GM12873 (cell line): ENCODE measurements at regions not wholly inside any gene's neighbourhood (a gene's known extent, or its start where the extent isn't known, plus 50 kb on each side); places are given as distances from the start of the nearest gene placed in this dataset.

Experiments used
- TF ChIP-seq, protein P1 (sequence below): IDR thresholded peaks from 2 replicates; pipeline ENCODE4 v1.5.1; 2012; ENCODE audit warnings: low read depth, mild to moderate bottlenecking, moderate library complexity, low read length, control low read depth; ENCODE audit not compliant: insufficient read depth; ENCODE audit errors: missing control alignments

GRCh38 chr4:163857903-163858302, 363.4 kb downstream of the TMA16 start:
- TF ChIP-seq, protein P1, sequence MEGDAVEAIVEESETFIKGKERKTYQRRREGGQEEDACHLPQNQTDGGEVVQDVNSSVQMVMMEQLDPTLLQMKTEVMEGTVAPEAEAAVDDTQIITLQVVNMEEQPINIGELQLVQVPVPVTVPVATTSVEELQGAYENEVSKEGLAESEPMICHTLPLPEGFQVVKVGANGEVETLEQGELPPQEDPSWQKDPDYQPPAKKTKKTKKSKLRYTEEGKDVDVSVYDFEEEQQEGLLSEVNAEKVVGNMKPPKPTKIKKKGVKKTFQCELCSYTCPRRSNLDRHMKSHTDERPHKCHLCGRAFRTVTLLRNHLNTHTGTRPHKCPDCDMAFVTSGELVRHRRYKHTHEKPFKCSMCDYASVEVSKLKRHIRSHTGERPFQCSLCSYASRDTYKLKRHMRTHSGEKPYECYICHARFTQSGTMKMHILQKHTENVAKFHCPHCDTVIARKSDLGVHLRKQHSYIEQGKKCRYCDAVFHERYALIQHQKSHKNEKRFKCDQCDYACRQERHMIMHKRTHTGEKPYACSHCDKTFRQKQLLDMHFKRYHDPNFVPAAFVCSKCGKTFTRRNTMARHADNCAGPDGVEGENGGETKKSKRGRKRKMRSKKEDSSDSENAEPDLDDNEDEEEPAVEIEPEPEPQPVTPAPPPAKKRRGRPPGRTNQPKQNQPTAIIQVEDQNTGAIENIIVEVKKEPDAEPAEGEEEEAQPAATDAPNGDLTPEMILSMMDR: no peak

GRCh38 chr4:163858515-163858914, 364.0 kb downstream of the TMA16 start:
- TF ChIP-seq, protein P1: no peak

- TF ChIP-seq, protein P1: no peak
Observed at GRCh38 chr4:163863082-163863481, 368.6 kb downstream of the TMA16 start.

- TF ChIP-seq, protein P1: no peak
Observed at GRCh38 chr4:163865010-163865409, 370.5 kb downstream of the TMA16 start.

DNA sequence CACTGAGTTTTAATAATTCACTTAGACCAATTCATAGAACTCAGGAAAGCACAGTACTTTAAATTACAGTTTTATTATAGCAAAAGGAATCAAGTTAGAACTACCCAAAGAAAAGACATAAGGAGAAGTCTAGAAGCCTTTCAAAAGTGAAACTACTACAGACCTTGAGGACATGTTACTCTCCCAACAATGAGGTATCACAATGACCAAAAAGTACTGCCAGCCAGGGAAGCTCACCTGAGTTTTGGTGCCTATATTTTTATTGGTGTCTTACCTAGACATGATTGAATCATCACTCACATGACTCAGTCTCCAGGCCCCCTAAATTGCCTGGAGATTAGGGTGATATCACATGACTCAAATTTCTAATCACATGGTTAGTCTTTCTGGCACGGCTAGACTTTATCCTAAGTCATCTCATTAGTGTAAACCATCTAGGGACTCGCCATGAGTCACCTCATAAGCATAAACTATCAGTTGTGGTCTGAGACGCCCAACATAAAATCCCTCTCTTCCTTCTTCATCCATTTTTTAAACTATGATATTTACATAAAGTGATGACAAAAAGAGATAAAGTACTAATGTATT, 372.3 kb downstream of the TMA16 start:
- TF ChIP-seq, protein P1: no peak

GRCh38 chr4:163868445-163868844, 374.0 kb downstream of the TMA16 start:
- TF ChIP-seq, protein P1: no peak

- TF ChIP-seq, protein P1: no peak
Observed at GRCh38 chr4:163871078-163871477, 376.6 kb downstream of the TMA16 start.
